ENCODE measurements at regions not wholly inside any gene's neighbourhood (a gene's known extent, or its start where the extent isn't known, plus 50 kb on each side); places are given as distances from the start of the nearest gene placed in this dataset.
A peak's percentile ranks its signal among the peaks of the same experiment; 100 is the strongest.
"Not testable (repeated sequence)": the region's sequence is repeated elsewhere in the genome, so short reads cannot be mapped to it uniquely, and the experiment has no call there.

DNA sequence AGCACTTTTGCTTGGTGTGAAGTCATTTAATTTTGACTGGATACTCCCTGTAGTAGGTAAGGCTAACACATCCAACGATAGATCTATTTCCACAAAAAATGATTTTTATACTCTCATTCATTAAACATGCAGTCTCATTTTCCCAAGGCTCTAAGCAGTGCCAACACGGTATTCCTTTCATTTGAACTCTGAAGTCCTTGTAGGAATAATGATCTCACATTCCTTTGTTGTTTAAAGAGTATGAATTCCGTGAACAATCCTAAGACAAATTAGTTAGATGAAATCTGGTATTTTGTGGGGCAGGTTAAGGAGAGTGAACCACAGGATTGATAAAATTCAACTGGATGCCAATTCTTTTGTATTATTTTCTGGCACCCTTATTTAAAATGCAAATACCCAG lies 66.6 kb downstream of the LACC1 start:
- DNase-seq (ENCODE audit: low read depth): no peak

DNA sequence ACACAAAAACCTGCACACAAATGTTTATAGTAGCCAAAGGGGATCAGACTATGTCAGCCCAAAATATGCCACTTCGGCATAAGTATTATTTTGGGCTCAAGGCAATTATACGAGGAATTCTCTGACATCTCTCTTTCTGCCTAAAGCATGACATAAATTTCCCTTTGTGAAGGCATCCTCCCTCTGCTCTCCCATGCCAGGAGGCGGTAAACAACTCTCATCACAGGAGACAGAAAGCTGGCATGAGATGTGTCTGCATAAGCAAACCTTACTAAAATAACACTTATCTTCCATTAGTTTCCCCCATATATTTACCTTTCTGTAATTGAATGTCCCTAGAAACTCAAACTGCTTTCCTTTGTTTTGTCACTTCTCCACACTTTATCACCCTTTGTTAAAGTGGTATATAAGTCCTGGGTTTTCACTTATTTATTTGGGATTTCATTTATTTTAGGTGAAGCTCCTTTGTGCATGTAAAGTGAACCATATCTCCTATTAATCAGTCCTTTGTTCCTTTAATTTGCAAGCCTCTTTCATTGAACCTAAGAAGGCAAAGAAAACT lies 68.3 kb downstream of the LACC1 start:
- DNase-seq (ENCODE audit: low read depth): no peak

DNA sequence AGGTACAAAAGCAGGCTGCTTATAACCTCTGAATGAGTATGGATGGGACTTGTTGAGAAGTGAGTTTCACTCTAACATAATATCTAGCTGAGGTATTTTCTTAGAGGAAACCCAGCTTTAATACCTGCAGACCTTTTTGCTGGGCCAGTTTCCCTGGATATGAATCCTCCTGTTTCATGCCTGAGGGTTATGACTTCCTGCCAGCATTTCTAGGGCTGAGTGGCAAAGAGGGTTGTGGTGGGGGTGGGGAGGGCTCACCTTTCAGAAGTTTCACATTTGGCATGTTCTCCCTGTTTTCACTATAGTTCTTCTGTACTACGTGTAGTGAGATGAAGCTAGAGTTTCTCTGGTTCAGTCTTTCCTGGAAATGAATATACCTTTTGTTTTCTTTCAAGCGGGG lies 73.7 kb downstream of the LACC1 start:
- peak; percentile 25 for DNase-seq (ENCODE audit: low read depth)

DNA sequence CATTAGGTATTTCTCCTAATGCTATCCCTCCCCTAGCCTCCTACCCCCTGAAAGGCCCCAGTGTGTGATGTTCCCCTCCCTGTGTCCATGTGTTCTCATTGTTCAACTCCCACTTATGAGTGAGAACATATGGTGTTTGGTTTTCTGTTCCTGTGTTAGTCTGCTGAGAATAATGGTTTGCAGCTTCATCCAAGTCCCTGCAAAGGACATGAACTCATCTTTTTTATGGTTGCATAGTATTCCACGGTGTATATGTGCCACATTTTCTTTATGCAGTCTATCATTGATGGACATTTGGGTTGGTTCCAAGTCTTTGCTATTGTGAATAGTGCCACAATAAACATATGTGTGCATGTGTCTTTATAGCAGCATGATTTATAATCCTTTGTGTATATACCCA lies 77.3 kb downstream of the LACC1 start:
- not testable (repeated sequence) for DNase-seq (ENCODE audit: low read depth)

DNA sequence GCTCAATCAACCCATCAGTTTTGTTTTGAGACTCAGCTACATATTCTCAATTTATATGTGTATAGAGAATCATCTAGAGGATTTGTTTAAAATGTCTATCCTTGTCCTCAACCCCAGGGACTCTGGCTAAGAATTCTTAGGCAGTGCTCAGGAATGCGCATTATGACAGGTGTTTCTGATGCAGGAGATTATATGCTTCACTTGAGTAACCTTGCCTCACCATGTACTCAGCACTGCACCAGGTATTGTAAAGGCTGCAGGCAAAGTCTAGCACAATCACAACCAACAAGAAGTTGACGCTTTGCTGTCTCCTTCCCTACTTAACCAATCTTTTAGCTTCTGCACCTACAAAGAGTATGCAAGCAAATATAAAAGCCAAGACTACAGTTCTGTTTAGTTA lies 79.6 kb downstream of the LACC1 start:
- DNase-seq (ENCODE audit: low read depth): no peak

DNA sequence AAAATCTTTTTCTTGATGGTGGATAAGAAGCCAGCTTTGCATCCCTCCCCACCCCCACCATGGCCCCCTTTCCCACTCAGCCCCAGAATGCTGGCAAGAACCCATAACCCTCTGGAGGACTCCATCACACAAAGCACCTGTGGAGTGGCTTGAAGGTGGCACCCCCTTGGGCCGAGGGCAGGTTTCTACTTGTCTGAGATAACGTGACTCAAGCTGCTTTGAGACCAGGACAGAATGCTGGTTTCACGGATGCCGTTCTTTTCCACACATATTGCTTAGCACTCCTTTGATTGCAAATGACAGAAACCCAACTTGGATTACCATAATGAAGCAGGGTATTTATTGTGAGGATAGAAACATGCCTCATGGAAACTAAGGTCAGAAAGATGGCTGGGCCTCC lies 82.2 kb downstream of the LACC1 start:
- DNase-seq (ENCODE audit: low read depth): no peak

DNA sequence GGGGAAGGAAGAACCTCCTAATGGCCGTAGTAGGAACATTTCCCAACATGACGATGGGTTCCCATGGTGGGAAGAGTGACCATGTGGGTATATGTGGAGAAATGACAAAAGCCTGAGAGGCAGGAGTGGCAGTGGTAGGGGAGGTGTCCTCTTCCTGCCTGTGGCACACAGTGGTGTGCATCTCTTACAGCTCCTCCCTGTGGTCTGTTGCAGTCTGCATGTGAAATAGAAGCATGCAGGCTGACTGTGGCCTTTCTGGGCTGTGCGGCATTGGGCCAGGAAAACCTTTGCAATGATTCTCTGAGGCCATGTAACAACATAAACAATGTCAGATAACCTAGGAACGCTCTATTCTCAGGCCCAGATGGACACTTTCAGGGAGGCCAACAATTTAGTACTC lies 84.0 kb downstream of the LACC1 start:
- peak; percentile 8 for DNase-seq (ENCODE audit: low read depth)

DNA sequence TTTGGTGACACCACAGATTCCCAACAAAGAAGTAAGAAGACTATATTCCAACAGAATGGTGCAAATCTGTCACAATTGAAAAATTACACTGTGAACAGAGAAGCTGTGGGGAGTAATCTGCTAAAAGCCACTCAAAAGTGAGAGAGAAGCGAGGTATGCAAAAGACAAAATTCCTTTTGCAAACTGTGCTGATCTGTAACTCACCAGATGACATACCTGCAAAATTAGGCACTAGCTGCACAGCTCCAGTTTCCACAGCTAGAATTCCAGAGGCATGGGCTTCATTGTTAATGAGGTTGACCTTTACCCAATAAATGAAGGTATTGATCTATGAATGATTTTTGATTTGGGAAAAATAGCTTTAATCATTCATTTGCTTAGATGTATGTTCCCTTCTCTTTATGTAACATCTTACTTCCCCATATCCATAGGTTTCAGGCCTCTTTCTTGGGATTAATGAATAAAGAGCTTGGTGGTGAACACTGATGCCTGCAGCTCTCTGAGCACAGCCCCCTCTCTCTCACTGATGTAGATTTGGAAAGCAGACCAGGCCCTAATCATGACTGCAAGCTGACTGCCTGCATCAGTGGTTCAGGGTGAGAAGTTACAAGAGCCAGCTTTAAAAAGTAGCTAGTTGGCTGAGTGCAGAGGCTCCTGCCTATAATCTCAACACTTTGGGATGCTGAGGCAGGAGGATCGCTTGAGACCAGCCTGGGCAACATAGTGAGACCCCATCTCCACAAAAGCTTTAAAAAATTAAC lies 85.2 kb downstream of the LACC1 start:
- no peak for DNase-seq (ENCODE audit: low read depth)

DNA sequence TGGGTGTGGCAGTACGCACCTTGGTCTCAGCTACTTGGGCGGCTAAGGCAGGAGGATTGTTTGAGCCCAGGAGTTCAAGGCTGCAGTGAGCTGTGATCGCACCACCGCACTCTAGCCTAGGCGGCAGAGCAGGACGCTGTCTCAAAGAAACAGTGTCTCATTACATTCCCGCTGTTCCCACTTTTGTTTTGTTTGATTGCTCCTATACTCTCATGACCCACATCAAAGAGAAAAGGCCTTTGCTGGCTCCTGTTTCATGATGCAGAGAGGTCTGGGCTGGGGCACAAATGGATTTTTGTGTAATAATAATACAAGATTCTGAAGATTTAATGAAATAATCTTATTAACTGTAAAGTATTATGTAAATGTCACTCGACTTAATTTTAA lies 85.7 kb downstream of the LACC1 start:
- no peak for DNase-seq (ENCODE audit: low read depth)

DNA sequence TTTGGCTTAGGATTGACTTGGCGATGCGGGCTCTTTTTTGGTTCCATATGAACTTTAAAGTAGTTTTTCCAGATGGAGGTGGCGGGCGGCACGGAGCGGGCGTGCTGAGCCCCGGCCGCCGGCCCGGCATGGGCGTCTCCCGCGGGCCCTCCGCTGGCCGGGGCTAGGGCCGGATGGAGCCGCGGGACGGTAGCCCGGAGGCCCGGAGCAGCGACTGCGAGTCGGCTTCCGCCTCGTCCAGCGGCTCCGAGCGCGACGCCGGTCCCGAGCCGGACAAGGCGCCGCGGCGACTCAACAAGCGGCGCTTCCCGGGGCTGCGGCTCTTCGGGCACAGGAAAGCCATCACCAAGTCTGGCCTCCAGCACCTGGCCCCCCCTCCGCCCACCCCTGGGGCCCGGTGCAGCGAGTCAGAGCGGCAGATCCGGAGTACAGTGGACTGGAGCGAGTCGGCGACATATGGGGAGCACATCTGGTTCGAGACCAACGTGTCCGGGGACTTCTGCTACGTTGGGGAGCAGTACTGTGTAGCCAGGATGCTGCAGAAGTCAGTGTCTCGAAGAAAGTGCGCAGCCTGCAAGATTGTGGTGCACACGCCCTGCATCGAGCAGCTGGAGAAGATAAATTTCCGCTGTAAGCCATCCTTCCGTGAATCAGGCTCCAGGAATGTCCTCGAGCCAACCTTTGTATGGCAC lies 88.7 kb downstream of the LACC1 start:
- DNase-seq (ENCODE audit: low read depth): not testable (repeated sequence)

DNA sequence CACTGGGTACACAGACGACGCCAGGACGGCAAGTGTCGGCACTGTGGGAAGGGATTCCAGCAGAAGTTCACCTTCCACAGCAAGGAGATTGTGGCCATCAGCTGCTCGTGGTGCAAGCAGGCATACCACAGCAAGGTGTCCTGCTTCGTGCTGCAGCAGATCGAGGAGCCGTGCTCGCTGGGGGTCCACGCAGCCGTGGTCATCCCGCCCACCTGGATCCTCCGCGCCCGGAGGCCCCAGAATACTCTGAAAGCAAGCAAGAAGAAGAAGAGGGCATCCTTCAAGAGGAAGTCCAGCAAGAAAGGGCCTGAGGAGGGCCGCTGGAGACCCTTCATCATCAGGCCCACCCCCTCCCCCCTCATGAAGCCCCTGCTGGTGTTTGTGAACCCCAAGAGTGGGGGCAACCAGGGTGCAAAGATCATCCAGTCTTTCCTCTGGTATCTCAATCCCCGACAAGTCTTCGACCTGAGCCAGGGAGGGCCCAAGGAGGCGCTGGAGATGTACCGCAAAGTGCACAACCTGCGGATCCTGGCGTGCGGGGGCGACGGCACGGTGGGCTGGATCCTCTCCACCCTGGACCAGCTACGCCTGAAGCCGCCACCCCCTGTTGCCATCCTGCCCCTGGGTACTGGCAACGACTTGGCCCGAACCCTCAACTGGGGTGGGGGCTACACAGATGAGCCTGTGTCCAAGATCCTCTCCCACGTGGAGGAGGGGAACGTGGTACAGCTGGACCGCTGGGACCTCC lies 89.4 kb downstream of the LACC1 start:
- DNase-seq (ENCODE audit: low read depth): not testable (repeated sequence)

DNA sequence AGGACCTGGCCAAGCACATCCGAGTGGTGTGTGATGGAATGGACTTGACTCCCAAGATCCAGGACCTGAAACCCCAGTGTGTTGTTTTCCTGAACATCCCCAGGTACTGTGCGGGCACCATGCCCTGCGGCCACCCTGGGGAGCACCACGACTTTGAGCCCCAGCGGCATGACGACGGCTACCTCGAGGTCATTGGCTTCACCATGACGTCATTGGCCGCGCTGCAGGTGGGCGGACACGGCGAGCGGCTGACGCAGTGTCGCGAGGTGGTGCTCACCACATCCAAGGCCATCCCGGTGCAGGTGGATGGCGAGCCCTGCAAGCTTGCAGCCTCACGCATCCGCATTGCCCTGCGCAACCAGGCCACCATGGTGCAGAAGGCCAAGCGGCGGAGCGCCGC lies 90.2 kb downstream of the LACC1 start:
- DNase-seq (ENCODE audit: low read depth): not testable (repeated sequence)

DNA sequence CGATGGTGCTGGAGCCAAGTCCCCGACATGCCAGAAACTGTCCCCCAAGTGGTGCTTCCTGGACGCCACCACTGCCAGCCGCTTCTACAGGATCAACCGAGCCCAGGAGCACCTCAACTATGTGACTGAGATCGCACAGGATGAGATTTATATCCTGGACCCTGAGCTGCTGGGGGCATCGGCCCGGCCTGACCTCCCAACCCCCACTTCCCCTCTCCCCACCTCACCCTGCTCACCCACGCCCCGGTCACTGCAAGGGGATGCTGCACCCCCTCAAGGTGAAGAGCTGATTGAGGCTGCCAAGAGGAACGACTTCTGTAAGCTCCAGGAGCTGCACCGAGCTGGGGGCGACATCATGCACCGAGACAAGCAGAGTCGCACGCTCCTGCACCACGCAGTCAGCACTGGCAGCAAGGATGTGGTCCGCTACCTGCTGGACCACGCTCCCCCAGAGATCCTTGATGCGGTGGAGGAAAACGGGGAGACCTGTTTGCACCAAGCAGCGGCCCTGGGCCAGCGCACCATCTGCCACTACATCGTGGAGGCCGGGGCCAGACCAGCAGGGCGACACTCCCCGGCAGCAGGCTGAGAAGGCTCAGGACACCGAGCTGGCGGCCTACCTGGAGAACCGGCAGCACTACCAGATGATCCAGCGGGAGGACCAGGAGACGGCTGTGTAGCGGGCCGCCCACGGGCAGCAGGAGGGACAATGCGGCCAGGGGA lies 91.0 kb downstream of the LACC1 start:
- not testable (repeated sequence) for DNase-seq (ENCODE audit: low read depth)

DNA sequence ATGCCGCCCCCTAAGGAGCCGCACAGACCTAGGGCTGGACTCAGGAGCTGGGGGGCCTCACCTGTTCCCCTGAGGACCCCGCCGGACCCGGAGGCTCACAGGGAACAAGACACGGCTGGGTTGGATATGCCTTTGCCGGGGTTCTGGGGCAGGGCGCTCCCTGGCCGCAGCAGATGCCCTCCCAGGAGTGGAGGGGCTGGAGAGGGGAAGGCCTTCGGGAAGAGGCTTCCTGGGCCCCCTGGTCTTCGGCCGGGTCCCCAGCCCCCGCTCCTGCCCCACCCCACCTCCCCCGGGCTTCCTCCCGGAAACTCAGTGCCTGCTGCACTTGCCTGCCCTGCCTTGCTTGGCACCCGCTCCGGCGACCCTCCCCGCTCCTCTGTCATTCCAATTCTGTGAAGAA lies 91.6 kb downstream of the LACC1 start:
- DNase-seq (ENCODE audit: low read depth): not testable (repeated sequence)

DNA sequence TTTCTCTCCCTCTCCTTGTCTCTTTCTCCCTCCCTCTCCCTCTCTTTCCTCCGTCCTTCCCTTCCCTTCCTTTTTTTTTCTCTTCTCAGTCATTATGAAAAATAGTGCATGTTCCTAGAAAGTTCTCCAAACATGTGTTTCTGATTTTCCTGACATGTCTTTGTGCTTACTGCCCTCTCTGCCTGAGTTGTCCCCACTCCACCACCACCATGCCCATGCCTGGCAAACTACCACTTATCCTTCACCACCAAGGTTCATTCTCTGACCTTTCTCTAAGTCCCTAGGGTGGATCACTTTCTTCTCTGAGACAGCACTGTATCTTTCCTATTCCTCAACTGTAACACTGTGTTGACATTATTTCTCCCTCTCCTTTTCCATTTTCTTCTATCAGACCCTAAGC lies 98.2 kb downstream of the LACC1 start:
- DNase-seq (ENCODE audit: low read depth): no peak

DNA sequence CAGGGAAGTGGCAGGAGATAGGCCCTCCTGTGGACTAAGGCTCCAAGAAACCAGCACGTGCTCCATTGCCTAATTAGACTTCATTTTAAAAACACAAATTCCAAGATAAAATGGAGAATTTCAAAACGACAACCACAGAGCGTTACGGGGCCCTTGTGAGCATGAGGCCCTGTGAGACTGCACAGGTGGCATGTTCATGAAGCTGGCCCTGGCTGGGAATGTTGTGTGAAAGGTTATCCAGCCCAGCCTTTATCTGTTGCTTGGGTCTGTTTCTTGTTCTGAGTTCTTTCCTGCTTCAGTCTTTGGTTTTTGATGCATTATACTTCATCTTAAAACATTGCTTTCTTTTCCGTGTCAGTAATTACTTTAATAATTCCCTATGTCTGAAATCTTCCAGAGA lies 99.0 kb downstream of the LACC1 start:
- no peak for DNase-seq (ENCODE audit: low read depth)

DNA sequence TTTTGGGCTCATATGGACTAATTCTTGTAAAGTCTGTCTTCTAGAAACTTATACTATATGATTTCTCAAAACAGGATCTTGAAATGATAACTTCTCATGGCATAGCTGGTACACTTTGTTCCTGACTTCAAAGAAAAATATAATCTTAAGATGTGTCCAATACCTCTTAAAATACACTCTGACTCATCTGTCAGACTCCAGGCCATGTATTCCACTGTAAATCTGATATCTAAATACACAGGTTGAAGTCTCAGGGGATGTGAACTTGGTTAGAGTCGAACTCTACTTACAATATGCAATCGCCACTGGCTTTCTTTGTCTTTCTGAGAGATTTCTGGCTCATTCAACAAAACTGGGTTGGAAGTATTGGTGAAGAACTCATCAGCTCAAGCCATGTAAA lies 99.8 kb downstream of the LACC1 start:
- DNase-seq (ENCODE audit: low read depth): no peak

DNA sequence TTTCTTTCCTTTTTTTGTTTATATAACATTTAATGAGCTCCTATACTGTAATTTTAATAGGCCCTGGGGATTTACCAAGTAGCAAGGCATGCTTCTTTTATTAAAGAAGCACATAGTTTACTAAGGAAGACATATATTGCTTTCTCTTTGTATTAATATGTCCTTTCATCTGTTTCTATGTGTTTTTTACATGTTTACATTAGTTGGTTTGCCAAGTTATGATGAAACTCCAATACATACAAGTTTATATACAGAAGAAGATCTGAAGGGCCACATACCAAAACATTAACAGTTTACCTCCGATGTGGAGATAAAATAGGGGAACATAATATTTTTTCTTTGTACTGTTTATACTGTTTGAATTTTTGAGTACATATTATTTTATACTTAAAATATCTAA lies 100.9 kb downstream of the LACC1 start:
- DNase-seq (ENCODE audit: low read depth): no peak

DNA sequence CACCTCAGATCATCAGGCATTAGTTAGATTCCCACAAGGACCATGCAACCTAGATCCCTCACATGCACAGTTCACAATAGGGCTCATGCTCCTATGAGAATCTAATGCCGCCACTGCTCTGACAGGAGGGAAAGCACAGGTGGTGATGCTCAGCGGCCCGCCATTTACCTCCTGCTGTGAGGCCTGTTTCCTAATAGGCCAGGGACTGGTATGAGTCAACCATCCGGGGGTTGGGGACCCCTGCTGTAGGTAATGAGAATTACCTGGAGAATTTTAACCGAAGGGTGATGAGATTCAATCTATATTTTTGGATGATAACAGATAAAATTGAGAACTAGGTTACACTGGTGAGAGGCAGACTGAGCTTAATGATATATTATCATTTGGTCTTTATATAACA lies 101.4 kb downstream of the LACC1 start:
- no peak for DNase-seq (ENCODE audit: low read depth)

DNA sequence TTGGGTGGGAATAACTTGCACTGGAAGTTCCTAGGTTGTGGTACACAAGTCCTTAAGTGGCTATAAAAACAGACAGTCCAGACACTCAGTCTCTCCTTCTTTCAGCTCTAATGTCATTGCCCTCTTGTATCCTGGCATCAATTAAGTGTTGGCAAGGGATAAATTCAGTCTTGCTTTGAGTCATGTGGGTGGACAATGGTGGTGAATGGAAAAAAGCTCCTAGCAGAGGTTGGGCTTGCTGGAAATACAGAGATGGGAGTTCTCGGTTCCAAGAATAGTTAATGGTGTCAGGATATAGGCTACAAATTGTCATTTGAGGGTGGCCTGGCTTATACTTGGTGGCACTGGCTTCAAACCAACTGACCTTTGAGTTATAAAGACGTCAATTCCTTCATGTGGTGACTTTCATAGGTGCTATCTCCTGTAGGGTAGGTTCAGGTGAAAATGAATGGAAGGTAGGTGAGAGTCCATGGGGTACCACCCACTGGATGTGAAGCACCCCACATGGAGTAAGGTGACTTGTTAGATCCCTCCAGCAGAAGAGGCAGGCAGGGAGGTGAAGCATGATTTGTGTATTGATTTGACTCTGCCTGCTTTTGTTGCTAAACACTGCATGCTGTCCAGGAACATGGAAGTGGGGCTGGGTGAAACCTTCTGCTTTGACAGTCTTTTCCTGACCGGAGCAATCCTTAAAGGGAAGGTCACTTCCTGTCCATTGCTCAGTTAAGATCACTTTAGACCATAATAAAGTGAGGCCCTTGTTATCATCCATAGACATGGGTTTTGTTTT lies 102.0 kb downstream of the LACC1 start:
- no peak for DNase-seq (ENCODE audit: low read depth)

DNA sequence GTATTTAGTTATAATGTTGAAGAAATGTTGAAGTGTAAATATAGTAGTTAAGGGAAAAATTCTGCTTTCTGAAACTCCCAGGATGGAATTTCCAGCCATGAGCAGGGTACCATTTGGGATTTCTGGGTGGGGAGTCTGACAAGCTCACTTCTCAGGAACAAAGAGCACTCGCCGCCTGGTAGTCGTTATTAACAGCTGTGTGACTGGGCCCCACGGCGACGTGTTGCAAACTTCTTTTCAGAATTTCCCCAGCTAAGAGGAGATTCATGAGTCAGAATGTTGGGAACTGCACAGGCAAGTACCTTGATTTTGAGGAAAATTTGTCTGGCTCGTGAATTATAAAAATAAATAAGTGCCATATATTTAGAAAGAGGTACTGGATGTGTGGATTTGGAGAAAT lies 103.7 kb downstream of the LACC1 start:
- no peak for DNase-seq (ENCODE audit: low read depth)
